Muscle layer of duodenum (tissue), 2 donors: ENCODE measurements at regions not wholly inside any gene's neighbourhood (a gene's known extent, or its start where the extent isn't known, plus 50 kb on each side); places are given as distances from the start of the nearest gene placed in this dataset.

Source experiments
- H3K27ac ChIP-seq: one replicate; pipeline ENCODE4 v1.7.0; 2013; ENCODE audit warnings: mild to moderate bottlenecking, low read length
- H3K27me3 ChIP-seq: one replicate; pipeline ENCODE4 v1.7.0; 2013; ENCODE audit warnings: low read depth, mild to moderate bottlenecking, control low read depth, low read length
- H3K36me3 ChIP-seq, 2 donors: one replicate each; pipeline ENCODE4 v1.7.0; 2013; ENCODE audit warnings: low read length in 2 of 2, control low read depth in 1 of 2, mild to moderate bottlenecking in 1 of 2; ENCODE audit not compliant: insufficient read depth in 2 of 2, control insufficient read depth in 1 of 2
- H3K4me1 ChIP-seq, 2 donors: one replicate each; pipeline ENCODE4 v1.7.0; 2013; ENCODE audit warnings: low read length in 2 of 2, mild to moderate bottlenecking in 2 of 2, control low read depth in 1 of 2, moderate library complexity in 1 of 2; ENCODE audit not compliant: insufficient read depth in 2 of 2, control insufficient read depth in 1 of 2
- H3K4me3 ChIP-seq, 2 donors: one replicate each; pipeline ENCODE4 v1.7.0; 2013; ENCODE audit warnings: low read length in 2 of 2, low read depth in 1 of 2, mild to moderate bottlenecking in 1 of 2
- H3K9me3 ChIP-seq, 2 donors: one replicate each; pipeline ENCODE4 v1.7.0; 2013; ENCODE audit warnings: low read length in 2 of 2, control low read depth in 1 of 2, mild to moderate bottlenecking in 1 of 2; ENCODE audit not compliant: control insufficient read depth in 1 of 2
- donor health status: healthy.

DNA sequence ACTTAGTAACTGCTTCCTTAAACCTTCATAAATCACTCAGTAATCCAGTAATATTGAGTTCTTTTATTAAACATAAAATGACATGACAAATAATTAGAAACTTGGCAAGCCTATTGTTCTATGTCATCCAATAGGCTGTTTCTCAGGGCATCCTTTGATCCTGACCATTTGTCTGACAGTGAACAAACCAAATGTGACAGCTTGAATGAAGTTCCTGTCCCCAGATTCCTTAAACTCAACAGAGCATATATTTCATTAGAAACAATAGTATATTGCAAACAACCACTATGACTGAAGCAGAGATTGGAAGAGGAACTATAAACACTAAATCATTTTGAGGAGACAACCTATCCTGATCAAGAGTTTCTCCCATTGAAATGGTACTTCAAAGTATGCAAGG lies 113.6 kb upstream of the MDFIC2 start:
- Histone ChIP-seq H3K4me1 (no peaks in the 10 kb centered on the region), H3K9me3 (no peaks in the 10 kb centered on the region), H3K4me3 (no peak overlapping the region), H3K36me3 (no peaks in the 10 kb centered on the region), H3K27me3 (no peaks in the 10 kb centered on the region), H3K27ac (no peak overlapping the region)

DNA sequence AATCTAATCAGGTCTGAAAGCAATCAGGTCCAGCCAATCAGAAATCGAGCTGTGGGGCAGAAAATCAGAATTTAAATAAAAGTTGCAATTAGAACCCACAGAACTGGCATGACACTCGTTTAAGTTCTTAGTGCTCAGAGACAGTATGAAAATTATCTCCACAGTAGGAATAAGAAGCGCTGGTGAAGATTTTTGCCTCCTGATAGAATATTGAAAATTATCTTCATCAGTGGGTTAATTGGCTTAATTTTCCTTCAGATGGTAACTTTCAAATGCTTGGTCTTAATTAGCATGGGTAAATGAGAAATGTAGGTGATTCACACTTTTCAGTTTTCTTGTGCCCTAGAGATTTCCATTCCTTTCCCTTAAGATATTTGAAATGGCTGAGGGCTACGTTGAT lies 109.1 kb upstream of the MDFIC2 start:
- no peaks in the 10 kb centered on the region for H3K9me3 ChIP-seq
- H3K36me3 ChIP-seq: no peaks in the 10 kb centered on the region
- H3K4me1 ChIP-seq: no peaks in the 10 kb centered on the region
- no peak overlapping the region for H3K4me3 ChIP-seq
- no peaks in the 10 kb centered on the region for H3K27me3 ChIP-seq
- no peak overlapping the region for H3K27ac ChIP-seq

DNA sequence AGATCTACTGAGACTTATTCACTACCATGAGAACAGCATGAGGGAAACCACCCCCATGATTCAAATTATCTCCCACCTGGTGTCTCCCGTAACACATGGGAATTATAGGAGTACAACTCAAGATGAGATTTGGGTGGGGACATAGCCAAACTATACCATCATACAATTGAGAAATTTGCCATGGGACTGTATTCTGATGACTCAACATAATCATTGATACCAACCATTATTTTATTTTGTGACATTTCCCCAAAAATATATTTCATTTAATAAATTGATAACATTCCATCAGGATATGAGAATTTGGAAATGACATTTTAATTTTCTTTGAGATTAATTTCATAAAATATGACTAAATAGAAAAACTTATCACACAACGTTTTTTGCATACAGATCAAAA lies 96.6 kb upstream of the MDFIC2 start:
- no peaks in the 10 kb centered on the region for H3K36me3 ChIP-seq
- H3K9me3 ChIP-seq: no peaks in the 10 kb centered on the region
- no peaks in the 10 kb centered on the region for H3K27me3 ChIP-seq
- H3K4me1 ChIP-seq: no peaks in the 10 kb centered on the region
- no peak overlapping the region for H3K4me3 ChIP-seq
- no peak overlapping the region for H3K27ac ChIP-seq

DNA sequence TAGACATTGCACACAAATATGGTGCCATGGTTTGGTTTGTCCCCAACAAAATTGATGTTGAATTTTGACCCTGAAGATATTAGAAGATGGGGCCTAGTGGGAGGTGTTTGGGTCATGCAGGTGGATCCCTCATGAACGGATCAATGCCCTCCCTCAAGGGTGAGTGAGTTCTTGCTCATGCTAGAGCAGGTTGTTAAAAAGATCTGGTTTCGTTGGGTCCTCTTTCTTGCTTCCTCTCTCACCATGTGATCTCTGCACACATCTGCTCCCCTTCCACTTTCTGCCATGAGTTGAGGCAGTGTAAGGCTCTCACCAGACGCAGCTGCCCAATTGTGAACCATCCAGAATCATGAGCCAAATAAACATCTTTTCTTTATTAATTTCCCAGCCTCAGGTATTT lies 87.8 kb upstream of the MDFIC2 start:
- Histone ChIP-seq H3K9me3 (no peaks in the 10 kb centered on the region), H3K27me3 (no peaks in the 10 kb centered on the region), H3K36me3 (no peaks in the 10 kb centered on the region), H3K4me1 (no peaks in the 10 kb centered on the region), H3K4me3 (no peak overlapping the region), H3K27ac (no peak overlapping the region)

DNA sequence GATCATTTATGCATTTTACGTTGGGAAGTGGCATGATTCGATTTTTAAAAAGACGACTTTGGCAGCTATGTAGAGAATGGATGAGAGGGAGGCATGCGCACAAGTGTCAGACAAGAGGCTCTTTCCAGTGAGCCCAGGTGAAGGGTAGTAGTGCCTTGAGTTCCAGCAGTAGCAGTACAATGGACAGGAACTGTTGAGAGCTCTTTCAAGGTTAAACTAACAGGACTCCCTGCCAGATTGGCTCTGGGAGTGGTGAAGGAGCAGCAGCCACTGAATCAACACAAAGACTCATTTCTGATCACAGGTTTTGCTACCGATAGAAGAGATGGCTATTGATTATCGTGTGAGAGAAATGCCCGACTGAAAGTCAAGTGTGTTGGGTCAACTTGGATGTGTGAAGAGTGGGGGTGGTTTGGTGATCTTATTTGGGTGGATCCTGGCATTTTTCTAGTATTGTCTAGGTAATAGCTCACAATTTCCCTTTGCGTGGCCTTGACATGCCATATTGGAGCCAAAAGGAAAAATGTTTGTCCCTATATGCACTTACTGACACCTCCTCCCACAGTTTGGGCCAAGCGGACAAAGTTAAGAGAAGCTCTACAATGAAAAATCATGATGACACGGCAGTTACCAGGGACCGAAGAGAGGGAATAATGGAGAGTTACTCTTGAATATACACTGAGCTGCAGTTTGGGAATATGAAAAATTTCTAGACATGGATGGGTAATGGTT lies 81.6 kb upstream of the MDFIC2 start:
- Histone ChIP-seq H3K36me3 (no peaks in the 10 kb centered on the region), H3K9me3 (no peaks in the 10 kb centered on the region), H3K27ac (no peak overlapping the region), H3K4me1 (no peaks in the 10 kb centered on the region), H3K4me3 (no peak overlapping the region), H3K27me3 (no peaks in the 10 kb centered on the region)

DNA sequence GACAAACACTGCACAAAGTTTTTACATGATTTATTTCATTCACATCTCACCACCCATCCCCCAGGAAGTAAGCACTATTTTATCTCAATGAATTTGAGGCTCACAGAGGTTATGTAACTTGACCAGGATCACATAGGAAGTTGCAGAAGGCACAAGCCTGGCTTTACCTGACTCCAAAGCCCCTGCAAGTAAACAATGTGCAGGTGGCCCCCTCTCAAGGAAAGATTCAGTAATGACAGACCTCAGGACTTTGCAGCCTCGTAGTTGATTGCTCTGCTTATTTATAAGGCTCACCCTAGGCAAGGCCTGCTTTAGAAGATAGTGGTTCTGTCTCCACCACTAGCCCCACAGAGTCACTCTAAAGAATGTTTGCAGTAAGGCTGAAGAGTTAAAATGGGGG lies 79.8 kb upstream of the MDFIC2 start:
- Histone ChIP-seq H3K27me3 (no peaks in the 10 kb centered on the region), H3K4me3 (no peak overlapping the region)

DNA sequence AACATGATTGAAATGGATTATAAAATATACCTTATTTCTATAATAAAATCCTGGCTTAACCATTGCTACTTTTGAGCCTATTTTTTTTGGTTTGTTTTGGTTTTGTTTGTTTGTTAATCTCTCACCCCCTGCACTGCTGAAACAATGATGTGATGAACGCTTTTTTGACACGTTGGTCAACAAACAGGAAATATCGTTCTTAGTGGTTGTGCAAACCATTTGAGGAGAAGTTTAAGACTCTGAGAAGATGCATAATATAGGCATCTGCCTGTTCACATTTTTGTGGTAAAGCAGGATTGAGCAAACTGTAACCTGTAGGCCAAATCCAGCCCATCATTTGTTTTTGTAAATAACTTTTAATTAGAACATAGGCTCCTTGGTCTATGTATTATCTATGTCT lies 75.5 kb upstream of the MDFIC2 start:
- H3K4me3 ChIP-seq: no peak overlapping the region
- no peaks in the 10 kb centered on the region for H3K27me3 ChIP-seq
- no peak overlapping the region for H3K27ac ChIP-seq
- H3K4me1 ChIP-seq: peaks cover 0 to 4% of the 10 kb centered on the region in 2 donors
- no peaks in the 10 kb centered on the region for H3K9me3 ChIP-seq
- no peaks in the 10 kb centered on the region for H3K36me3 ChIP-seq

More for the DNA sequence above, 79.8 kb upstream of the MDFIC2 start:
- no peaks in the 10 kb centered on the region for H3K9me3 ChIP-seq
- H3K27ac ChIP-seq: no peak overlapping the region
- H3K4me1 ChIP-seq: no peaks in the 10 kb centered on the region
- no peaks in the 10 kb centered on the region for H3K36me3 ChIP-seq

DNA sequence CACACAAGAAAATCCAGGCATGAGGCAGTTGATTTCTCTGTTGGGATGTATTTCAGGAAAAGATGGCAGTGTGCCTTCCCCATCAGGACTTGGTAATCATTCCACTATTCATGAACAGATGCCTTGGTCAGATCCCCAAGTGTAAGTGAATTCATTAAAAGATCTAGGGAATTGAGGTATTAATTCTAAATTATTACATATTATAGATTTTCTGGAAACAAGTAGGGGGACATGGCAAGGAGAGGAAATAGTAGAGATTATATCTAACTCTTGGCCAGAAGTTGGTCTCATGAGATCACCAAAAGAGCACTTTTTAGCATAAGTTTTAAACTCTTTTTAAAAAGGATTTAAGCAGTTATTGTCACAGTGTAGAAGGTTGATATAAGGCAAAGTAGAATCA lies 74.4 kb upstream of the MDFIC2 start:
- H3K27ac ChIP-seq: no peak overlapping the region
- no peak overlapping the region for H3K4me3 ChIP-seq
- H3K36me3 ChIP-seq: no peaks in the 10 kb centered on the region
- H3K9me3 ChIP-seq: no peaks in the 10 kb centered on the region
- no peaks in the 10 kb centered on the region for H3K27me3 ChIP-seq
- H3K4me1 ChIP-seq: peaks cover 0 to 4% of the 10 kb centered on the region in 2 donors

DNA sequence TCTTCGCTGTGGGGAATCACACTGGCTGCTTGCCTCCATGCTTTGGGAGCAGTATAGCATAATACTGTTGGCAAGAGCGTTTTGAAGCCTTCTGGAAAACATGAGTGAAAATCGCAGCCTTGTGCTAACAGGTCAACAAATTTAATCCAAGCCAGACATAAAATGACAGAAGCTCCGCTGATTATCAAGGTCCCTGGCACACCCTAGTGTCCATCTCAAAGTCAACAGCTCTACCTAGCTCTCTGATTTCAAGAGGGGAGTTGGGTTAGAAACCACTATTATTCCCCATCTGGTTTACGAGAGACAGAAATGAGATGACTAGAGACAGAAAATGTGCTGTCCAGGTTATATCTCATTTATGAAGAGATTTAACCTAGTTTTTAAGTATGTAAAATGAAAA lies 73.6 kb upstream of the MDFIC2 start:
- no peaks in the 10 kb centered on the region for H3K27me3 ChIP-seq
- no peaks in the 10 kb centered on the region for H3K36me3 ChIP-seq
- H3K4me3 ChIP-seq: no peak overlapping the region
- H3K9me3 ChIP-seq: no peaks in the 10 kb centered on the region
- no peak overlapping the region for H3K27ac ChIP-seq
- peaks cover 0 to 4% of the 10 kb centered on the region in 2 donors for H3K4me1 ChIP-seq

DNA sequence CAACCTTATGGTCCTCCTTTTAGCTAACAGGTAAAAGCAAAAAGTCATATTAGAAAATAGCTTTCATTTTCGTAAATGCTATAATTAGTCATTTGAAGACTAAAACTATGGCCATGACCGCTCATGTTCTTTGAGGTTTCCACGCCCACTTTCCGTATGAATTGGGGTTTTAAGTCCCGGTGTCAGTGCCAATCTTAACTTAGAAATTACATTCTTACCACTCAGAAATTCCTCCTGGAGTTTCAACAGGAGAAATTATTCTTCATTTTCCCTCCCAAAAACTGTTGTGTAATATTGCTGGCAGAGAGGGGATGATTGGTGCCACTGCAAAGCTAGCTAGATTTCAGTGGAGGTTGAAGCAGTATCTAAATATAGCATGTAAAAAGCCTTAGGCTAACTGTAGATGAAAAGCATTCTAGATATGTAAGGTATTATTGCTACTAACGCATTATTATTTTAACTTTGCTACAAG lies 71.0 kb upstream of the MDFIC2 start:
- Histone ChIP-seq H3K27me3 (no peaks in the 10 kb centered on the region), H3K9me3 (no peaks in the 10 kb centered on the region), H3K27ac (no peak overlapping the region), H3K4me1 (peaks cover 0 to 4% of the 10 kb centered on the region in 2 donors), H3K4me3 (no peak overlapping the region), H3K36me3 (no peaks in the 10 kb centered on the region)

DNA sequence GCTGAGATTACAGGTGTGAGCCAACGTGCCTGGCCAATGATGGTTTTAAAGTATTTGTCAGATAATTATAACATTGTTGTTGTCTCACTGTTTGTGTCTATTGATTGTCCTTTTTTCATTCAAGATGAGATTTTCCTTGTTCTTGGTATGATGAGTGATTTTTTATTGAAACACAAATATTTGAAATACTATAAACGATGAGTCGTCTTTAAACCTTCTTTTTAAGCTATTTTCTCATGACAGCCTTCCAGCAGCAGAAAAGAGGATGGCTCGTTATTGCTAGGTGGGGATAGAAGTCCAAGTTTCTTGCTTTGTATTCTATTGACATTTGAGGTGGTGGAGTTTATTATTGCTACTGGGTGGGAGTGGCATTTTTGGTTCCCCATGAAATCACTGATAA lies 61.7 kb upstream of the MDFIC2 start:
- Histone ChIP-seq H3K27me3 (no peaks in the 10 kb centered on the region), H3K4me3 (no peak overlapping the region), H3K27ac (no peak overlapping the region), H3K9me3 (no peaks in the 10 kb centered on the region), H3K4me1 (no peaks in the 10 kb centered on the region), H3K36me3 (no peaks in the 10 kb centered on the region)
